Epidermal melanocyte (primary cell): ENCODE measurements at regions not wholly inside any gene's neighbourhood (a gene's known extent, or its start where the extent isn't known, plus 50 kb on each side); places are given as distances from the start of the nearest gene placed in this dataset.

Experiments used
- DNase-seq: peaks from one replicate; pipeline ENCODE4 v3.0.0; 2011; ENCODE audit warnings: low spot score; ENCODE audit not compliant: insufficient read length

- no peak for DNase-seq
These were observed 126.7 kb upstream of the GSE1 start for GRCh38 chr16:85486256-85486915.

DNA sequence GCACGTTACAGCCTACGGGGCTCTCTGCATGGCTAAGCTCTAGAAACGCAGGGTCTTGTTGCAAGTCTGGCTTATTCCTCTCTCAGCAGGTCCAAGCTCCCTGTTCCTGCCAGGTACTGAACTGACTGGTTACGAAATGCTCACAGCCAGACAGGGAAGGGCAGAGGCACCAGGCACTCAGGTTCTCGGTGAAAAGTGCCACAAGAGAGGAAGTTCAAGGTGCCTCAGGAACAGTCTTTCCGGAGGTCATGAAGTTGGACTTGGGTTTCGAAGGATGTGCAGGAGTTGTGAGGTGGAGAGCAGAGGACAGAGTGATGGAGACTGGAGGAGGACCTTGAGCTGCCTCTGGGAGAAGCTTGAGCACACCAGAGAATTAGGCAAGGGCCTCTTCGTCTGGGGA, 124.7 kb upstream of the GSE1 start:
- DNase-seq: no peak

GRCh38 chr16:85490407-85491057, 122.6 kb upstream of the GSE1 start:
- no peak for DNase-seq

DNA sequence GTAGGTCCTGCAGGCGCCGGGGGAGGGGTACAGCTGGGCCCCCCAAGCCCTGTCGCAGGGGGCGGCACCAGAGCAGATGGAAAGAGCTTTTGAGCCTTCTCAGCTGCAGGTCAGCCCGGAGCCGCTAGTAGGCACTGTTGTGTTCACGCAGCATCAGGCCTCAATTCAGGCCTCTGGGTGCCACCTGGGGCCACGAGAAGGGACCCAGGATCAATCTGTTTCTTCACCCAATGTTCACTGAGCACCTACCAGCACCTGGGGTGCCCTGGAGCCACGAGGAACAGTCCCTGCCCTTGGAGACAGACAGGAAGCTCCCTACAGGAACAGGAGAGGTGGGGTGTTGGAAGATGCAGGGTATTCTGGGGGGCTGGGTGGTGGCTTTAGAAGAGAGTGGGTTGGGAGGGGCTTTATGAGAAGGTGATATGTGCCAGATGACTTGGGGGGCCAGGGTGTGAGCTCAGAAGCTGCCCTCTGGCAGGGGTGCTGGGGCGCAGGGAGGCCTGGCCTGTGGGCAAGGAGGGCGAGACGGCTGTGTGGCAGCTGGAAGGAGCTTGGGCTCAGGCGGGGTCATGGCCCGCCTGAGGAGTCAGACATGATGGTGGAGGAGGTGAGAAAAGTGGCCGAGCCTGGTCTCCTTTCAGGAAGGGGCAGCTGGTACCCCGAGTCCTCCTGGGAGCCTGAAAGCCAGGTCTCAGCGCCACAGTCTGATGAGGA, 121.9 kb upstream of the GSE1 start:
- no peak for DNase-seq

- DNase-seq: no peak
These were observed 121.3 kb upstream of the GSE1 start for GRCh38 chr16:85491798-85492294.

DNA sequence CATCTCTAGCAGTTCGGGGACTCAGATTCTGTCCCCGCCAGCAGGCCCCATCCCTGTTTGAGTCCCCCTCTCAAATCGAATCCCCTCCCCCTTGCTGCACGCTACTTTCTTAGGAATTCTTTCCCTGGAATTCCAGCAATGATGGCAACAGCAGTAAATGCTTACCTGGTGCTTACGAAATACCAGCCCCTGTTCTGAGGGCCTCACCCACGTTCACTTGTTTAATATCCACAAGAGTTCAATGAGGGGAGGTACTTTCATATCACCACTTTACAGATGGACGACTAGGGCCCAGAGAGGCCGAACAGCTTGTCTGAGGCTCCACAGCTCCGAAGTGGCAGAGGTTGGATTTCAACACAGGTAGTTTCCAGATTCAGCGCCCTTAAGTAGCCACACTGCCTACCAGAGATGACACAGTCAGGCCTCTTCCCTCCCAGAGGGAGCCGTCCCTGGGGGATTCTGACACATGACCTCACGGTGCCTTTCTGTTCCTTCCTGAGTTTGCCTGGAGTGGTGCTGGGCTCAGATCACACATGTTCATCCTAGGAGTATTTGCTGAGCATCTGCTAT, 120.7 kb upstream of the GSE1 start:
- DNase-seq: no peak

DNA sequence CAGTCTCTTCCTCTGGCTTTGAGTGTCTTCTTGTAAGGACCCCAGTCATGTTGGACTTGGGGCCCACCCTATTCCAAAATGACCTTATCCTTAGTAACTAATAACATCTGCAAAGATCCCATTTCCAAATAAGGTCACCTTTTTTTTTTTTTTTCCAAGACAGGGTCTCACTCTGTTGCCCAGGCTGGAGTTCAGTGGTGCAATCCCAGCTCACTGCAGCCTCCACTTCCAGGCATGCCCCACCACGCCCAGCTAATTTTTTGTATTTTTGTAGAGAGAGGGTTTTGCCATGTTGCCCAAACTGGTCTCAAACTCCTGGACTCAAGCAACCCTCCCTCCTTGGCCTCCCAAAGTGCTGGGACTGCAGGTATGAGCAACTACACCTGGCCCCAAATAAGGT, 118.8 kb upstream of the GSE1 start:
- DNase-seq: no peak

- DNase-seq: no peak
These were observed 117.9 kb upstream of the GSE1 start for GRCh38 chr16:85495259-85495658.

- no peak for DNase-seq
These were observed 117.1 kb upstream of the GSE1 start for GRCh38 chr16:85495823-85496538.

DNA sequence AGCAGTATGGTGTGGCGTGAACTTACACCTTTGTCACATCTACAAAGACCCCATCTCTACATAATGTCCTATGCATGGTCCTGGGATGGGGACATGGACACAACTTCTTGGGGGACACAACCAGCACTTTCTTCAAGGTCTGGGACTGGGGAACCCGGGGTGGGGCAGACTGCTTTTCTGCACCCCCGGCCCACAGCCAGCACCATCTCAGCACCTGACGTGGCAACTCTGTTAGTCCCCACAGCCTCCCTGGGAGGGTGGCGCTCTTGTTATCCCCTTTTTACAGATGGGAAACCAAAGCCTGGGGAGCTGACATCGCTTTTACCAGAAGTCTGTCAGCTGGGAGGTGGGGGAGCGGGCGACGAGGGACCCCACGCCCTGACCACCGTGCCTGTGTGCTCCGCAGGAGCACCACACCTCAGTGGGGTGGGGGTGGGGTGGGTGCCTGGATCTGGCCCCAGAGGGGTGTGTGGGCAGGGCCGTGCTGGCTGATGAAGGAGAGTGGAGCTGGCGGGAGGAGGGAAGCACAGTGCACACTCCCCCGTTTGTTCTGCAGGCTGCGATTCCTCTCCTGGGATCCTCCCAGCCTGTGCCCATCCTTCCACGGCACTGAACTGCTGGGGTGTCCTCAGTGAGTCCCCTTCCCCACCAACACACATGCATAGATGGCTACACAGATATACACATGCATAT, 115.4 kb upstream of the GSE1 start:
- DNase-seq: no peak

- no peak for DNase-seq
These were observed 114.5 kb upstream of the GSE1 start for GRCh38 chr16:85498607-85499006.

- no peak for DNase-seq
These were observed 112.9 kb upstream of the GSE1 start for GRCh38 chr16:85500220-85500619.

DNA sequence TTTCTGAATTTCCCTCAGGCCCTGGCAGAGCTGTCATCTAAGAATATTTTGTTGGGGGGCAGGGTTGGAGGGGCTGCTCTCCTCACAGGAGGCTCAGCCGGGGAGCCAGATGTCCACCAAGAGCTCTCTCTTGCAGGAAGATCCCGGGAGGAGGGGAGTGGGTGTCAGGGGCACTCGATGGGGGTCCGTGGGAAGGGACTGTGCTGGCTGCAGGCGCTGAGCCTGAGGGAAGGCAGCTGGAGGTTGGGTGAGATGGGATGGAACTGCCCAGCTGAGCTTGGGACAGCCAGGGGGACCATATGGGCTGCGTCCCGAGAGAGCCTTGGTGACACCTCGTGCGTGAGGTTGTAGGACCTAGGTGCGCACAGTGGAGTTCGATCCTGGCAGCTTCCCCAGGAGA, 111.2 kb upstream of the GSE1 start:
- no peak for DNase-seq

GRCh38 chr16:85502357-85502756, 110.8 kb upstream of the GSE1 start:
- DNase-seq: no peak

GRCh38 chr16:85503679-85504231, 109.4 kb upstream of the GSE1 start:
- DNase-seq: no peak

DNA sequence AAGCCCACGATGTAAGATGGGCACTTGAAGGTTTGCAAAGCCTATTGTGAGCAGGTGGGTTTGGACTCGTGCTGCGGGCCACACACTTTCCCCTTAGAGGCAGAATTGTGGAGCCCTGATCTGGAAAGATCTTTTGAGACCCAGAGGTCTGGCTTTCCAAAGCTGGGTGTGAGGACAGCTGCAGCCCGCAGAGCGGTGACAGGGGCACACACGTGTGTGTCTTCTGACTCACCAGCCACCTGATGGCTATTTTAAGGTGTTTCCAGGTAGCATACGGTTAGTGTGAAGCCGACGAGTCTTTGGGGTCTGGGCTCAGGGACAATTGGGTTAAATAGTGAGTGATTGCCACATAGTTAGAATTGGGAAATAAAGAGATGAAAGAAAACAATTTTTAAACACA, 108.9 kb upstream of the GSE1 start:
- no peak for DNase-seq

DNA sequence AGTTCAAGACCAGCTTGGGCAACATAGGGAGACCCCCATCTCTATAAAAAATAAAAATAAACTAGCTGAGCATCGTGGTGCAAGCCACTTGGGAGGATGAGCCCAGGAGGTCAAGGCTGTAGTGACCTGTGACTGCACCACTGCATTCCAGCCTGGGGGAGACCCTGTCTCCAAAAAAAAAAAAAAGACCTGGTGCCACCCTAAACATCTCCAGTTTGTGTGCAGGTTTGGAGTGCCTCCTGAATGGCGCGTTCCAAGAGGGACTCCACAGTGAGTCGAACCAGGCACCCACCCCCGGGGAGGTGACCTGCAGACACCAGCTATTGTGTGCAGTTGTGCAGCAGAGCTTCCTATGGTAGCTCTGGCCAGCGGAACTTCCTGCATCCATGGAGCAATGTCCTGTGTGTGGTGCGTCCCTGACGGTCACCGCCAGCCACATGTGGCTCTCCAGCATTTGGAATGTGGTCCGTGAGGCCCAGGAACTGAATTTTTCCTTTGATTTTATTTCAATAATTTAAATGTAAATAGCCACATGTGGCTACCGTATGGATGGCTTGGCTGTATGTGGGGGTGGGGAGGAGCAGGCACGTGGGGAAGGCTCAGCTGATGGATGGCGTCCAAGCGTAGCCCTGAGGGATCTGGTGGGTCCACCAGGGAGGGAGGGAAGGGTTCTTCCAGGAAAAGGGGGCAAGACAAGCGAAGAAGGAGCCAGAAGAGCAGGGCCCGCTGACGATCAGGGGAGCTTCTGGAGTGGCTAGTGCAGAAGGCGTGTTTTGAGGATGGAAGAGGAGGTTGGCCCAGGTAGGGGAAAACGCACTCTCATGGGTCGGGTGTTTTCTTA, 107.1 kb upstream of the GSE1 start:
- DNase-seq: no peak

- no peak for DNase-seq
These were observed 106.5 kb upstream of the GSE1 start for GRCh38 chr16:85506635-85506911.

GRCh38 chr16:85507342-85507741, 105.8 kb upstream of the GSE1 start:
- no peak for DNase-seq

GRCh38 chr16:85508388-85508787, 104.7 kb upstream of the GSE1 start:
- DNase-seq: no peak
